Ishikawa (cell line): ENCODE measurements at regions not wholly inside any gene's neighbourhood (a gene's known extent, or its start where the extent isn't known, plus 50 kb on each side); places are given as distances from the start of the nearest gene placed in this dataset.

Experiments used
- CEBPB ChIP-seq: IDR thresholded peaks from 2 replicates; pipeline ENCODE4 v1.6.1; 2012
- CREB1 ChIP-seq: IDR thresholded peaks from 2 replicates; pipeline ENCODE4 v1.6.1; 2012; ENCODE audit warnings: low read depth
- EGR1 ChIP-seq: IDR thresholded peaks from 2 replicates; pipeline ENCODE4 v1.6.1; 2012
- EP300 ChIP-seq: IDR thresholded peaks from 2 replicates; pipeline ENCODE4 v1.6.1; 2012; ENCODE audit warnings: borderline replicate concordance
- FOXM1 ChIP-seq: IDR thresholded peaks from 2 replicates; pipeline ENCODE4 v1.6.1; 2012; ENCODE audit warnings: low read depth, borderline replicate concordance
- MAX ChIP-seq: IDR thresholded peaks from 2 replicates; pipeline ENCODE4 v1.6.1; 2012
- NFIC ChIP-seq: IDR thresholded peaks from 2 replicates; pipeline ENCODE4 v1.6.1; 2012
- RAD21 ChIP-seq: IDR thresholded peaks from 2 replicates; pipeline ENCODE4 v1.6.1; 2012; ENCODE audit warnings: low read depth
- REST ChIP-seq: IDR thresholded peaks from 2 replicates; pipeline ENCODE4 v1.6.1; 2012; ENCODE audit warnings: low read depth, mild to moderate bottlenecking
- TAF1 ChIP-seq: IDR thresholded peaks from 2 replicates; pipeline ENCODE4 v1.6.1; 2012; ENCODE audit warnings: low read depth, mild to moderate bottlenecking
- TCF12 ChIP-seq: IDR thresholded peaks from 2 replicates; pipeline ENCODE4 v1.6.1; 2012; ENCODE audit warnings: low read depth
- TEAD4 ChIP-seq: IDR thresholded peaks from 2 replicates; pipeline ENCODE4 v1.6.1; 2012
- USF1 ChIP-seq: IDR thresholded peaks from 2 replicates; pipeline ENCODE4 v1.6.1; 2012
- YY1 ChIP-seq: IDR thresholded peaks from 2 replicates; pipeline ENCODE4 v1.6.1; 2012; ENCODE audit warnings: low read depth
- ZBTB7A ChIP-seq: IDR thresholded peaks from 2 replicates; pipeline ENCODE4 v1.6.1; 2012; ENCODE audit warnings: low read depth

- no peak for TF ChIP-seq USF1
Measured at GRCh38 chr19:30696514-30696913, 324.3 kb downstream of the ZNF536 start.

- TF ChIP-seq TEAD4 (no peak), USF1 (no peak), EGR1 (no peak), FOXM1 (no peak), RAD21 (no peak), EP300 (no peak)
Measured at GRCh38 chr19:30695171-30695875, 323.1 kb downstream of the ZNF536 start.

GRCh38 chr19:30694156-30694755 is 322.1 kb downstream of the ZNF536 start:
- TF ChIP-seq YY1: no peak
- TF ChIP-seq MAX: no peak
- TF ChIP-seq RAD21: no peak
- no peak for TF ChIP-seq ZBTB7A
- no peak for TF ChIP-seq REST
- TF ChIP-seq CREB1: no peak
- TF ChIP-seq FOXM1: no peak
- no peak for TF ChIP-seq CEBPB

- TF ChIP-seq USF1 (no peak), CREB1 (no peak), MAX (no peak), REST (no peak), TAF1 (no peak), TEAD4 (no peak), RAD21 (no peak), NFIC (no peak), ZBTB7A (no peak)
Measured at GRCh38 chr19:30692879-30693503, 320.8 kb downstream of the ZNF536 start.

GRCh38 chr19:30692181-30692811 is 320.1 kb downstream of the ZNF536 start:
- TF ChIP-seq FOXM1: no peak
- TF ChIP-seq TEAD4: no peak
- TF ChIP-seq USF1: no peak
- TF ChIP-seq TAF1: no peak

GRCh38 chr19:30691819-30692166 is 319.6 kb downstream of the ZNF536 start:
- TF ChIP-seq YY1: no peak
- no peak for TF ChIP-seq MAX
- no peak for TF ChIP-seq USF1
- no peak for TF ChIP-seq TEAD4
- no peak for TF ChIP-seq CREB1
- TF ChIP-seq ZBTB7A: no peak
- TF ChIP-seq REST: no peak
- no peak for TF ChIP-seq CEBPB
- TF ChIP-seq FOXM1: no peak
- TF ChIP-seq NFIC: no peak
- no peak for TF ChIP-seq EP300
- TF ChIP-seq RAD21: no peak
- no peak for TF ChIP-seq TAF1
- TF ChIP-seq TCF12: no peak
